ENCODE measurements at regions not wholly inside any gene's neighbourhood (a gene's known extent, or its start where the extent isn't known, plus 50 kb on each side); places are given as distances from the start of the nearest gene placed in this dataset.

GRCh38 chr14:22179190-22179589, 409.8 kb downstream of the DAD1 start:
- Histone ChIP-seq H3K27ac (ENCODE audit: control insufficient read depth, insufficient read depth) (no peak overlapping the region), H3K4me3 (no peak overlapping the region), H3K79me2 (ENCODE audit: control insufficient read depth, insufficient read depth, low read length) (no peaks in the 10 kb centered on the region), H4K20me1 (ENCODE audit: control insufficient read depth, insufficient read depth) (no peaks in the 10 kb centered on the region), H2AFZ (ENCODE audit: control insufficient read depth, low read depth, low read length) (no peak overlapping the region), H3K36me3 (ENCODE audit: control insufficient read depth in 2 of 2, insufficient read depth in 2 of 2, low read length in 1 of 2) (no peaks in the 10 kb centered on the region), H3K9me3 (replicated peaks; ENCODE audit: control insufficient read depth, insufficient read depth, low read length) (no peaks in the 10 kb centered on the region), H3K27me3 (replicated peaks in 1 of 2; ENCODE audit: control insufficient read depth in 2 of 2, insufficient read depth in 2 of 2, low read length in 1 of 2) (no peaks in the 10 kb centered on the region; a peak in 1 of 4 replicates), H3K4me2 (ENCODE audit: control insufficient read depth, insufficient read depth) (no peak overlapping the region), H3K4me1 (ENCODE audit: control insufficient read depth, insufficient read depth, low read length) (peaks cover 17% of the 10 kb centered on the region; the same call in 1 of the 2 replicates), H3K9ac (ENCODE audit: control insufficient read depth, insufficient read depth, low read length) (no peak overlapping the region)
- ChIA-PET POLR2A (no interaction called here), SMC1A (ENCODE audit: uncharacterized antibody, unreplicated experiment) (interaction anchor here (1.0 kb wide), 1 partner anchor 10 kb away, joined by 4 read pairs; no protein-coding TSS in a partner anchor), RAD21 (ENCODE audit: unreplicated experiment) (no interaction called here), CTCF (interaction anchor here (1.5 to 4.4 kb wide), 3 partner anchors 13 to 101 kb away, joined by 3 to 13 read pairs (median 5); no protein-coding TSS in a partner anchor)
- intact Hi-C loops (cut with micrococcal nuclease; ENCODE audit: unreplicated experiment) (no loop called here), in situ Hi-C loops (cut with MboI) (no loop called here)
- DNase-seq (ENCODE audit: low read depth, low spot score), result no peak
- FAIRE-seq, result no peak
- no TSS peak for BruUV-seq (replicated peaks)
- WGBS (ENCODE audit: insufficient coverage, insufficient replicate concordance, low lambda C conversion rate, missing lambda C conversion rate), result 79% methylated on average over 3 of the region's 3 CpGs
- ATAC-seq, result no peak
- TF ChIP-seq, protein P1, sequence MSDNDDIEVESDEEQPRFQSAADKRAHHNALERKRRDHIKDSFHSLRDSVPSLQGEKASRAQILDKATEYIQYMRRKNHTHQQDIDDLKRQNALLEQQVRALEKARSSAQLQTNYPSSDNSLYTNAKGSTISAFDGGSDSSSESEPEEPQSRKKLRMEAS (IDR thresholded peaks at IDR 0.05; ENCODE audit: low read depth, low read length), result no peak
- TF ChIP-seq, protein P2, sequence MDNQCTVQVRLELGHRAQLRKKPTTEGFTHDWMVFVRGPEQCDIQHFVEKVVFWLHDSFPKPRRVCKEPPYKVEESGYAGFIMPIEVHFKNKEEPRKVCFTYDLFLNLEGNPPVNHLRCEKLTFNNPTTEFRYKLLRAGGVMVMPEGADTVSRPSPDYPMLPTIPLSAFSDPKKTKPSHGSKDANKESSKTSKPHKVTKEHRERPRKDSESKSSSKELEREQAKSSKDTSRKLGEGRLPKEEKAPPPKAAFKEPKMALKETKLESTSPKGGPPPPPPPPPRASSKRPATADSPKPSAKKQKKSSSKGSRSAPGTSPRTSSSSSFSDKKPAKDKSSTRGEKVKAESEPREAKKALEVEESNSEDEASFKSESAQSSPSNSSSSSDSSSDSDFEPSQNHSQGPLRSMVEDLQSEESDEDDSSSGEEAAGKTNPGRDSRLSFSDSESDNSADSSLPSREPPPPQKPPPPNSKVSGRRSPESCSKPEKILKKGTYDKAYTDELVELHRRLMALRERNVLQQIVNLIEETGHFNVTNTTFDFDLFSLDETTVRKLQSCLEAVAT (IDR thresholded peaks at IDR 0.05), result no peak
- TF ChIP-seq RELA (IDR thresholded peaks at IDR 0.05; ENCODE audit: borderline replicate concordance, partially characterized antibody) (no peak), FOXK2 (IDR thresholded peaks at IDR 0.05) (no peak)

DNA sequence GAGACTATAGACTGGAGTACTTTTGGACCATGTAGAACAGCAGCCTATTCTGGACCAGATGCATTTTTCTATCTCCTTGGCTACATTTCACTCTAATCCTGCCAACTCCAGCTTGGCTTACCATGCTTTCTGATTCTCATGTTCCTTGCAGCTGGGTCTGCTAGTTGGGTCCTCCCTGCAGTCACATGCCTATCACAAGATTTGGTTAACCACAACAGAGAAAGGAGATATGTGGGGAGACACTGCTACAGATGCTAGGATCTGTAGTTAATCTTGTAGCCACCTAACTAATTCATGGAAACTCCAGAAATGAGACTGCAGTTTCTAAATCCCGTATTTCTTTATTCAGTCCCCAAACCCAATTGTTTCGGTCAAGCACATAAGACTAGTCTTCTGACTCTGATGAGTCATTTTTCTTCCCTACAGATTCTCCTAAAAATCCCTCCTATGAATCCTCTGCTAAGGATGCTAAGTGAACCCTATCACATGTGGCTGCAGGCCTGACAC, 410.6 kb downstream of the DAD1 start:
- Histone ChIP-seq H3K79me2 (ENCODE audit: control insufficient read depth, insufficient read depth, low read length) (no peaks in the 10 kb centered on the region), H2AFZ (ENCODE audit: control insufficient read depth, low read depth, low read length) (no peak overlapping the region), H3K27me3 (replicated peaks in 1 of 2; ENCODE audit: control insufficient read depth in 2 of 2, insufficient read depth in 2 of 2, low read length in 1 of 2) (no peaks in the 10 kb centered on the region; a peak in 1 of 4 replicates), H3K27ac (ENCODE audit: control insufficient read depth, insufficient read depth) (no peak overlapping the region), H3K9me3 (replicated peaks; ENCODE audit: control insufficient read depth, insufficient read depth, low read length) (no peaks in the 10 kb centered on the region), H3K4me1 (ENCODE audit: control insufficient read depth, insufficient read depth, low read length) (peaks cover 18% of the 10 kb centered on the region; the same call in 1 of the 2 replicates), H3K4me3 (no peak overlapping the region), H3K36me3 (ENCODE audit: control insufficient read depth in 2 of 2, insufficient read depth in 2 of 2, low read length in 1 of 2) (no peaks in the 10 kb centered on the region), H4K20me1 (ENCODE audit: control insufficient read depth, insufficient read depth) (no peaks in the 10 kb centered on the region), H3K4me2 (ENCODE audit: control insufficient read depth, insufficient read depth) (no peak overlapping the region), H3K9ac (ENCODE audit: control insufficient read depth, insufficient read depth, low read length) (no peak overlapping the region)
- ChIA-PET RAD21 (ENCODE audit: unreplicated experiment) (no interaction called here), CTCF (interaction anchor here (1.5 to 4.4 kb wide), 4 partner anchors 12 to 102 kb away, joined by 3 to 13 read pairs (median 6); no protein-coding TSS in a partner anchor), SMC1A (ENCODE audit: uncharacterized antibody, unreplicated experiment) (interaction anchor here (1.0 to 1.7 kb wide), 2 partner anchors 9 to 23 kb away, joined by 4 to 5 read pairs; no protein-coding TSS in a partner anchor), POLR2A (no interaction called here)
- in situ Hi-C loops (cut with MboI), result no loop called here
- DNase-seq (ENCODE audit: low read depth, low spot score) (no peak), ATAC-seq (no peak), FAIRE-seq (no peak)
- 12% methylated on average over 2 of the region's 2 CpGs for WGBS (ENCODE audit: insufficient coverage, insufficient replicate concordance, low lambda C conversion rate, missing lambda C conversion rate)
- BruUV-seq (replicated peaks), result no TSS peak
- TF ChIP-seq IKZF1 (conservative IDR thresholded peaks at IDR 0.05), result 0 out of 2 replicates have a peak, but pooled peaks have one; percentile 5
- peak; percentile 53; the same call in 1 of the 2 replicates for TF ChIP-seq RUNX3 (IDR thresholded peaks at IDR 0.05; ENCODE audit: low read length)
- TF ChIP-seq E4F1 (IDR thresholded peaks at IDR 0.05; ENCODE audit: borderline replicate concordance, partially characterized antibody), result no peak
- peak in 1 of 2 experiments; percentile 47; a peak in 1 of 4 replicates for TF ChIP-seq BHLHE40 (IDR thresholded peaks at IDR 0.05; ENCODE audit: borderline replicate concordance in 1 of 2, low read depth in 2 of 2, low read length in 1 of 2)
- no peak for TF ChIP-seq BACH1 (IDR thresholded peaks at IDR 0.05; ENCODE audit: borderline replicate concordance)
- intact Hi-C loops (cut with micrococcal nuclease; ENCODE audit: unreplicated experiment), result no loop called here
